Suprapubic skin (tissue), 4 donors: ENCODE measurements at regions not wholly inside any gene's neighbourhood (a gene's known extent, or its start where the extent isn't known, plus 50 kb on each side); places are given as distances from the start of the nearest gene placed in this dataset.

ENCODE experiments used
- DNase-seq, 2 donors: peaks; one replicate each; pipeline ENCODE4 v3.0.0-alpha.2; 2019; ENCODE audit warnings: low spot score in 2 of 2
- H3K27ac ChIP-seq: fragments of 200-600 bp; sonication (generic); one replicate; pipeline ENCODE4 v1.5.1; 2019
- H3K27me3 ChIP-seq: fragments of 200-600 bp; sonication (generic); one replicate; pipeline ENCODE4 v1.5.1; 2019
- H3K36me3 ChIP-seq: fragments of 200-600 bp; sonication (generic); one replicate; pipeline ENCODE4 v1.5.1; 2019
- H3K4me1 ChIP-seq: fragments of 200-600 bp; sonication (generic); one replicate; pipeline ENCODE4 v1.5.1; 2019
- H3K4me3 ChIP-seq: fragments of 200-600 bp; sonication (generic); one replicate; pipeline ENCODE4 v1.5.1; 2019; ENCODE audit warnings: mild to moderate bottlenecking
- H3K9me3 ChIP-seq: fragments of 200-600 bp; sonication (generic); one replicate; pipeline ENCODE4 v1.5.1; 2019
- EP300 ChIP-seq: sonication (generic); formaldehyde crosslinking; IDR thresholded peaks from one replicate; pipeline ENCODE4 v1.6.1; 2017; ENCODE audit warnings: antibody characterized with exemption
- POLR2A ChIP-seq, 2 donors: fragments of 450-650 bp; IDR thresholded peaks; one replicate each; pipeline ENCODE4 v1.6.1; 2017; ENCODE audit warnings: antibody characterized with exemption in 2 of 2, mild to moderate bottlenecking in 2 of 2, moderate library complexity in 2 of 2
- POLR2AphosphoS5 ChIP-seq, 3 donors: sonication (generic); formaldehyde crosslinking; IDR thresholded peaks; one replicate each; pipeline ENCODE4 v1.6.1; 2017; ENCODE audit warnings: antibody characterized with exemption in 3 of 3
- WGBS: methylation state at CpG from one replicate; pipeline ENCODE4 v1.1.5; 2018; 5-methylcytosine and 5-hydroxymethylcytosine counted together
- TF ChIP-seq, protein P1 (sequence below), 2 donors: fragments of 200-600 bp in 1 of 2; fragments of 450-650 bp in 1 of 2; sonication (generic) in 1 of 2; IDR thresholded peaks; one replicate each; pipeline ENCODE4 v1.5.1; 2016 to 2019; ENCODE audit warnings: antibody characterized with exemption in 2 of 2, mild to moderate bottlenecking in 1 of 2, moderate library complexity in 1 of 2

DNA sequence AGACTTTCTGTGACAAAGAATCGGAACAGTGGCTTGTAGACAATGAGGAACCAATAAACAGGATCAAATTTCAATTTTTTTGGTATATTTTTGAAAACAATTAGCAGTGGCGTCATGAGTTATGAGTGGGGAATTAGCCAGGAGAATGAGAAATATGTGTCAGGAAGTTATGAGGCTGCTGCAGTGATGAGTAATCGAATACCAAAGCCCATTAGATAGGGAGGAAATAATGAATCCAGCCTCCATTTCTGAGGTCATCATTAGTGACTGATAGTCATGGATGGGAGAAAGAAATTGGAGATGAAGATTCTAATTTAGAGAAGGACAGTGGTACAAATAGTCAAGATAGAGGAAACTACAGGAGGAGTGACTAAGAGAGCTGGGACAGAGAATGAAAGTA, 673.1 kb upstream of the VRK2 start:
- Histone ChIP-seq H3K4me3 (no peak overlapping the region), H3K27me3 (no peaks in the 10 kb centered on the region), H3K36me3 (no peaks in the 10 kb centered on the region), H3K27ac (no peak overlapping the region), H3K9me3 (no peaks in the 10 kb centered on the region), H3K4me1 (no peaks in the 10 kb centered on the region)
- DNase-seq = no peak
- TF ChIP-seq POLR2AphosphoS5 (IDR thresholded peaks at IDR 0.05) (no peak), EP300 (no peak), POLR2A (IDR thresholded peaks at IDR 0.05) (no peak)
- TF ChIP-seq, protein P1, sequence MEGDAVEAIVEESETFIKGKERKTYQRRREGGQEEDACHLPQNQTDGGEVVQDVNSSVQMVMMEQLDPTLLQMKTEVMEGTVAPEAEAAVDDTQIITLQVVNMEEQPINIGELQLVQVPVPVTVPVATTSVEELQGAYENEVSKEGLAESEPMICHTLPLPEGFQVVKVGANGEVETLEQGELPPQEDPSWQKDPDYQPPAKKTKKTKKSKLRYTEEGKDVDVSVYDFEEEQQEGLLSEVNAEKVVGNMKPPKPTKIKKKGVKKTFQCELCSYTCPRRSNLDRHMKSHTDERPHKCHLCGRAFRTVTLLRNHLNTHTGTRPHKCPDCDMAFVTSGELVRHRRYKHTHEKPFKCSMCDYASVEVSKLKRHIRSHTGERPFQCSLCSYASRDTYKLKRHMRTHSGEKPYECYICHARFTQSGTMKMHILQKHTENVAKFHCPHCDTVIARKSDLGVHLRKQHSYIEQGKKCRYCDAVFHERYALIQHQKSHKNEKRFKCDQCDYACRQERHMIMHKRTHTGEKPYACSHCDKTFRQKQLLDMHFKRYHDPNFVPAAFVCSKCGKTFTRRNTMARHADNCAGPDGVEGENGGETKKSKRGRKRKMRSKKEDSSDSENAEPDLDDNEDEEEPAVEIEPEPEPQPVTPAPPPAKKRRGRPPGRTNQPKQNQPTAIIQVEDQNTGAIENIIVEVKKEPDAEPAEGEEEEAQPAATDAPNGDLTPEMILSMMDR (IDR thresholded peaks at IDR 0.05) = no peak
- 78% methylated on average over 3 of the region's 3 CpGs for WGBS

DNA sequence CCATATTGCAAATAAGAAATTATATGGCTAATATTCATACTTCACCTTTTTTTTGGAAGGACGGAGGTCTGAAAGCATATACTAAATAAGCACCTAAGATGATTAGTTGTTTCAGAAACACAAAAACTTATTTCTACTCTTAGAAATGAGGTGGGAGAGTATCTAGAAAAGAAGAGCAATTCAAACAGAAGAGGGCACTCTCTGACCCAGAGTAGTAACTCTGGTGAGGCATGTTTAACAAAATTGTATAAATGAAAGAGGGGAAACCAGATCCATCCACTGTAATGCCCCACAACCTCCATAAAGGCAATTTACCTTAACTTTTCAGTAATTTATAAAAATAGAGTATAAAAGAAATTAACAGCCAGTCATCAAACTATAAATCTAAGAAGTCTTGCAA, 669.6 kb upstream of the VRK2 start:
- Histone ChIP-seq H3K4me3 (no peak overlapping the region), H3K9me3 (no peaks in the 10 kb centered on the region), H3K27ac (no peak overlapping the region), H3K27me3 (no peaks in the 10 kb centered on the region), H3K36me3 (no peaks in the 10 kb centered on the region), H3K4me1 (no peaks in the 10 kb centered on the region)
- WGBS = 0% methylated on average over 1 of the region's 1 CpG
- TF ChIP-seq POLR2AphosphoS5 (IDR thresholded peaks at IDR 0.05) (no peak), EP300 (no peak), POLR2A (IDR thresholded peaks at IDR 0.05) (no peak)
- TF ChIP-seq, protein P1 (IDR thresholded peaks at IDR 0.05) = no peak
- DNase-seq = no peak

DNA sequence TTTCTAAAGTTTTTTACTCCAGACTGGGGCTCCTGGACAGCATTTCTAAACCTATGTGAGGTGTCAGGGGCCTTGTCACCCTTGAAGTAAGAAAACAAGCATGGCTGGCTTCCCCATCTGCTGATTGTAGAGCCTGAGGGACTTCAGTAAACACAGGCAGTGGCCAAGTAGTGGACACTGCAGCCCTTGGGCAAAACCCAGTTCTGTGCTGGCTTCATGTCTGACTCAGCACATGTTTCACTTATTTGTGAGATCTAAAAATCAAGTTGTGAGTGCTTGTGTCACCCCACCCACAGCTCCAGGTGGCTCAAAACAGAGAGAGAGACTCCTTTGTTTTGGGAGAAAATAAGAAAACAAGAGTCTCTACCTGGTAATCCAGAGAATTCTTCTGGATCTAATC, 660.3 kb upstream of the VRK2 start:
- Histone ChIP-seq H3K27ac (no peak overlapping the region), H3K4me3 (no peak overlapping the region), H3K9me3 (peaks cover 6% of the 10 kb centered on the region), H3K36me3 (no peaks in the 10 kb centered on the region), H3K27me3 (no peaks in the 10 kb centered on the region), H3K4me1 (no peaks in the 10 kb centered on the region)
- no peak for DNase-seq
- TF ChIP-seq POLR2AphosphoS5 (IDR thresholded peaks at IDR 0.05) (no peak), POLR2A (IDR thresholded peaks at IDR 0.05) (no peak), EP300 (no peak)
- TF ChIP-seq, protein P1 (IDR thresholded peaks at IDR 0.05) = no peak

DNA sequence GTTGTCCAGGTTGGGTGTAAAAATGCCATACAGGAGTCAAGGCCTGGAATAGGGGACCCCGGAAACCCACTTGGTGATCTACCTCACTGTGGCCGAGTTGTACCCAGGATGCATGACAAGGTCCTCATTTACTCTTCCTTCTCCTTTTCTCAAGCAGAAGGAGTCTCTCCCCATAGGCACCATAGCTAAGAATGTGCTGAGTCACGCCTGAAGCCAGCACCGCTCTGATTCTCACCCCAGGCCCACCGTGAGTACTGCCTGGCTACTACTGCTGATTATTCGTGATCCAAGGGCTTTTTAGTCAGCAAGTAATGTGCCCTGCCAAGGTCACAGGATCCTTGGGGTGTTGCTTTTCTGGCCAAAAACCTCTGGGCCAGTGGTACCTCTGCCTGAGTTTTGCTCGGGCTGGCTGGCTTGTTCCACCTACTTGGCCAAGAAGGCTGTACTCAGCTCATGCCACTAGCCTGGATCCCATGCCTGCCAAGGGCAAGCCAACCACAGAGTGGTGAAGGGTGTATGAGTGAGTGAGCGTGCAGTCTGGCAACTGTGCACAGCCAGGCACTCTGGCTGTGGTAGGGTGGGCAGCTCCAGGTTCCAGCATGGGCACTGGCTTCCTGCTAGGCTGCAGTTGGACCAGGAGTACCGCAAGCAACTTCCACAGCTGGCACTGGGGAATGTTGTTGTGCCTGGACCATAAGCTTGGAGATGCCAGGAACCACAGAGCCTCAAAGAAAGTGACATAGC, 650.1 kb upstream of the VRK2 start:
- H3K27me3 ChIP-seq = no peaks in the 10 kb centered on the region
- DNase-seq = no peak
- 79% methylated on average over 7 of the region's 9 CpGs for WGBS
- H3K36me3 ChIP-seq = no peaks in the 10 kb centered on the region
- no peak overlapping the region for H3K27ac ChIP-seq
- no peaks in the 10 kb centered on the region for H3K4me1 ChIP-seq
- H3K9me3 ChIP-seq = no peaks in the 10 kb centered on the region
- no peak for TF ChIP-seq POLR2A (IDR thresholded peaks at IDR 0.05)
- no peak for TF ChIP-seq EP300
- no peak for TF ChIP-seq POLR2AphosphoS5 (IDR thresholded peaks at IDR 0.05)
- TF ChIP-seq, protein P1 (IDR thresholded peaks at IDR 0.05) = no peak
- no peak overlapping the region for H3K4me3 ChIP-seq

DNA sequence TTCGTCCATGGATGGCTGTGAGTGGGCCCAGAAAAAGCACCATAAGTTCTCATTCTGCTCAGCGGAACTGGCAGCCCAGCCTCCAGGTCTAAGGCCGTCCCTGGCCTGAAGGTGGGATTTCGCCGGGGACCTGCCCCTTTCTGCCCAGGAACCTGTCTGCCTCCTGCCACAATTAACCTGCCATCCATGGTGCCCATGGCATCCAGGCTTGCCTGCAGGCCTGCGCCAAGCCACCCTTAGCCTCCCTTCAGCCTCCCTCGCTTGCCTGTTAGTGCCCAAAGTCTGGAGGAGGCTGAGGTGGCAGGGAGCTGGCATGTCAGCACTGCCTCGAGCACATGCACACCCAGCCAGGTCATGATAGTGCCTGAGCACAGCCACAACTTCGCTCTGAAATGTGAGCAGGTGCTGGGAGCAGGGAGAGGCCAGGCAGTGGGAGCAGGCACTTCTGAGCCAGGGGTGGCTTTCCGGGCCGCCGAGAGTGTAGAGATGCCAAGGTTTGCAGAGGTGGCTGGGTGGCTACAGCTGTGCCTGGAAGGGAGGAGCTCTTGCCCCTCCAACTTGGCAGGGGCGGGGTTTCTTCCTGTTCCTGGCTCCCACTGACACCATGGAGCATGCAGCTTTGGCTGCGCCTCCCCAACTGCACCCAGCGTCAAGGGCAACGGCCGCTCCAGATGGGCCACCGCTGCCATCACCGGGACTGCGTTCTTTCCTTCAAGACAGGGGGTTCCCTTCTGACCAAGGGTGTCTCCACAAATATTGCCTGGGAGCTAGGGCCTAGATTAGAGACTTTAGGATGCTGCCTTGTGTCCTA, 648.9 kb upstream of the VRK2 start:
- Histone ChIP-seq H3K4me3 (no peak overlapping the region), H3K27ac (no peak overlapping the region), H3K36me3 (no peaks in the 10 kb centered on the region), H3K4me1 (no peaks in the 10 kb centered on the region), H3K27me3 (no peaks in the 10 kb centered on the region), H3K9me3 (no peaks in the 10 kb centered on the region)
- TF ChIP-seq EP300 = no peak
- 93% methylated on average over 11 of the region's 20 CpGs for WGBS
- DNase-seq = no peak
